ENCODE measurements at regions not wholly inside any gene's neighbourhood (a gene's known extent, or its start where the extent isn't known, plus 50 kb on each side); places are given as distances from the start of the nearest gene placed in this dataset.
"Not testable (repeated sequence)": the region's sequence is repeated elsewhere in the genome, so short reads cannot be mapped to it uniquely, and the experiment has no call there.

- no peak overlapping the region for H2AFZ ChIP-seq (ENCODE audit: control insufficient read depth, low read length)
- no peak overlapping the region for H3K4me2 ChIP-seq (ENCODE audit: control insufficient read depth, extremely low read depth, insufficient read depth, low read depth, low read length)
- no peak overlapping the region for H3K27ac ChIP-seq (ENCODE audit: control insufficient read depth, insufficient read depth, low read length)
- H3K36me3 ChIP-seq (ENCODE audit: control insufficient read depth in 2 of 2, extremely low read depth in 1 of 2, insufficient read depth in 2 of 2, low read length in 2 of 2), result no peaks in the 10 kb centered on the region
- TF ChIP-seq EZH2 (IDR thresholded peaks at IDR 0.05; ENCODE audit: low read length) (no peak), CTCF (optimal IDR thresholded peaks at IDR 0.05 in 1 of 3, IDR thresholded peaks at IDR 0.05 in 1 of 3, conservative IDR thresholded peaks at IDR 0.05 in 1 of 3; ENCODE audit: extremely low read depth in 1 of 3, insufficient read depth in 2 of 3, low read length in 3 of 3) (no peak)
- dilution Hi-C loops (cut with MboI; ENCODE audit: extremely low pct_ligation_motif_present, low sequenced_read_pairs), result no loop called here
- no peaks in the 10 kb centered on the region for H4K20me1 ChIP-seq (ENCODE audit: control insufficient read depth, extremely low read depth, insufficient read depth, low read length)
- H3K4me3 ChIP-seq (ENCODE audit: control insufficient read depth in 2 of 3, extremely low read depth in 1 of 3, insufficient read depth in 2 of 3, low read depth in 1 of 3, low read length in 3 of 3), result no peak overlapping the region
- H3K9me3 ChIP-seq (ENCODE audit: control insufficient read depth, low read depth, low read length), result no peaks in the 10 kb centered on the region
- no peak for FAIRE-seq
- DNase-seq (ENCODE audit: low read depth, low spot score), result no peak
- H3K79me2 ChIP-seq (ENCODE audit: control insufficient read depth, insufficient read depth, low read length), result no peaks in the 10 kb centered on the region
- H3K27me3 ChIP-seq (ENCODE audit: control insufficient read depth, extremely low read depth, insufficient read depth, low read length), result no peaks in the 10 kb centered on the region
- no peak overlapping the region for H3K9ac ChIP-seq (ENCODE audit: control insufficient read depth, extremely low read depth, insufficient read depth, low read length)
- no peaks in the 10 kb centered on the region for H3K4me1 ChIP-seq (ENCODE audit: control insufficient read depth, extremely low read depth, insufficient read depth, low read length)
- no peaks in the 10 kb centered on the region for H3K9me1 ChIP-seq (ENCODE audit: control insufficient read depth, extremely low read depth, insufficient read depth, low read length)
These were observed 84.9 kb downstream of the DUSP6 start for GRCh38 chr12:89267404-89267803.

GRCh38 chr12:89266574-89267188 lies 85.6 kb downstream of the DUSP6 start:
- H2AFZ ChIP-seq (ENCODE audit: control insufficient read depth, low read length); H3K27me3 ChIP-seq (ENCODE audit: control insufficient read depth, extremely low read depth, insufficient read depth, low read length); H3K27ac ChIP-seq (ENCODE audit: control insufficient read depth, insufficient read depth, low read length); H3K9me1 ChIP-seq (ENCODE audit: control insufficient read depth, extremely low read depth, insufficient read depth, low read length); H3K4me1 ChIP-seq (ENCODE audit: control insufficient read depth, extremely low read depth, insufficient read depth, low read length); DNase-seq (ENCODE audit: low read depth, low spot score); H3K79me2 ChIP-seq (ENCODE audit: control insufficient read depth, insufficient read depth, low read length); H3K4me2 ChIP-seq (ENCODE audit: control insufficient read depth, extremely low read depth, insufficient read depth, low read depth, low read length); H4K20me1 ChIP-seq (ENCODE audit: control insufficient read depth, extremely low read depth, insufficient read depth, low read length); H3K36me3 ChIP-seq (ENCODE audit: control insufficient read depth in 2 of 2, extremely low read depth in 1 of 2, insufficient read depth in 2 of 2, low read length in 2 of 2); dilution Hi-C loops (cut with MboI; ENCODE audit: extremely low pct_ligation_motif_present, low sequenced_read_pairs); H3K9ac ChIP-seq (ENCODE audit: control insufficient read depth, extremely low read depth, insufficient read depth, low read length); H3K4me3 ChIP-seq (ENCODE audit: control insufficient read depth in 2 of 3, extremely low read depth in 1 of 3, insufficient read depth in 2 of 3, low read depth in 1 of 3, low read length in 3 of 3); H3K9me3 ChIP-seq (ENCODE audit: control insufficient read depth, low read depth, low read length); FAIRE-seq: not testable (repeated sequence)

DNA sequence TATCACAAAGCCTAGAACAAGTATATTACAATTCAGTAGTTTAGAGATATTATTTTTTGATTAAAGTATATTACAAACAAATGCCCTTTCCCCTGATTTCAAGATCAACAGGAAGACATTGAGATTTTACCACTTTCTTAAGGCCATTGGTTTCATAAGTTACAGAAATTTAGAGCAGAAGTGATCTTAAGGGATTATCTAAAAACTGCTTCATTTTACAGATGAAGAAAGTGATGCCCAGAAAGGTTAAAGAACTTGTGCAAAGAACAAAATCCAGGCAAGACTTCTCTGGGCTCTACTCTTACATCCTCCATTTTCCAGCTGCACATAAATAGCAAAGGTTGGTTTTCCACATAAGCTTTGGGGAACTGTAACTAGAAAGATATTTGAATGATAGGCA lies 87.5 kb downstream of the DUSP6 start:
- Histone ChIP-seq H3K4me1 (ENCODE audit: control insufficient read depth, extremely low read depth, insufficient read depth, low read length) (no peaks in the 10 kb centered on the region), H3K27ac (ENCODE audit: control insufficient read depth, insufficient read depth, low read length) (no peak overlapping the region), H3K27me3 (ENCODE audit: control insufficient read depth, extremely low read depth, insufficient read depth, low read length) (no peaks in the 10 kb centered on the region), H2AFZ (ENCODE audit: control insufficient read depth, low read length) (no peak overlapping the region), H3K9me1 (ENCODE audit: control insufficient read depth, extremely low read depth, insufficient read depth, low read length) (no peaks in the 10 kb centered on the region), H3K36me3 (ENCODE audit: control insufficient read depth in 2 of 2, extremely low read depth in 1 of 2, insufficient read depth in 2 of 2, low read length in 2 of 2) (no peaks in the 10 kb centered on the region), H3K4me2 (ENCODE audit: control insufficient read depth, extremely low read depth, insufficient read depth, low read depth, low read length) (no peak overlapping the region), H3K9ac (ENCODE audit: control insufficient read depth, extremely low read depth, insufficient read depth, low read length) (no peak overlapping the region), H3K4me3 (ENCODE audit: control insufficient read depth in 2 of 3, extremely low read depth in 1 of 3, insufficient read depth in 2 of 3, low read depth in 1 of 3, low read length in 3 of 3) (no peak overlapping the region), H3K9me3 (ENCODE audit: control insufficient read depth, low read depth, low read length) (no peaks in the 10 kb centered on the region), H3K79me2 (ENCODE audit: control insufficient read depth, insufficient read depth, low read length) (no peaks in the 10 kb centered on the region), H4K20me1 (ENCODE audit: control insufficient read depth, extremely low read depth, insufficient read depth, low read length) (no peaks in the 10 kb centered on the region)
- FAIRE-seq (no peak), DNase-seq (ENCODE audit: low read depth, low spot score) (no peak)
- dilution Hi-C loops (cut with MboI; ENCODE audit: extremely low pct_ligation_motif_present, low sequenced_read_pairs), result no loop called here
- TF ChIP-seq EZH2 (IDR thresholded peaks at IDR 0.05; ENCODE audit: low read length) (no peak), CTCF (optimal IDR thresholded peaks at IDR 0.05 in 1 of 3, IDR thresholded peaks at IDR 0.05 in 1 of 3, conservative IDR thresholded peaks at IDR 0.05 in 1 of 3; ENCODE audit: extremely low read depth in 1 of 3, insufficient read depth in 2 of 3, low read length in 3 of 3) (no peak)
